Activated CD8-positive, alpha-beta T cell treated with anti-CD3 and anti-CD28 coated beads for 36 hours (primary cell): ENCODE measurements at regions not wholly inside any gene's neighbourhood (a gene's known extent, or its start where the extent isn't known, plus 50 kb on each side); places are given as distances from the start of the nearest gene placed in this dataset.
"Not testable (repeated sequence)": the region's sequence is repeated elsewhere in the genome, so short reads cannot be mapped to it uniquely, and the experiment has no call there.

Experiments
- ATAC-seq: fragments of 200-7000 bp; cut with Tn5 transposase; one replicate; pipeline ENCODE4 v1.10.0; 2021; ENCODE audit warnings: mild to moderate bottlenecking, moderate library complexity
- CTCF ChIA-PET: fragments of 350-600 bp; sonication (Branson Sonifier 250); formaldehyde crosslinking; loops from one replicate; lab custom pipeline; 2021; ENCODE audit warnings: antibody characterized with exemption; lab: Charles Lee
- POLR2A ChIA-PET: fragments of 350-600 bp; sonication (Branson Sonifier 250); formaldehyde crosslinking; loops from one replicate; lab custom pipeline; 2021; ENCODE audit warnings: antibody characterized with exemption; lab: Charles Lee
- DNase-seq: peaks from one replicate; pipeline ENCODE4 v3.0.0-alpha.2; 2020
- H3K27ac Mint-ChIP-seq: one replicate; pipeline ENCODE4 v1.8.0; 2021; ENCODE audit warnings: mild to moderate bottlenecking, mixed read lengths
- H3K27me3 Mint-ChIP-seq: one replicate; pipeline ENCODE4 v1.8.0; 2021; ENCODE audit warnings: mixed read lengths
- H3K36me3 Mint-ChIP-seq: one replicate; pipeline ENCODE4 v1.8.0; 2021; ENCODE audit warnings: low read depth, mixed read lengths
- H3K4me1 Mint-ChIP-seq: one replicate; pipeline ENCODE4 v1.8.0; 2021; ENCODE audit warnings: low read depth, mixed read lengths
- H3K4me3 Mint-ChIP-seq: one replicate; pipeline ENCODE4 v1.8.0; 2021; ENCODE audit warnings: mild to moderate bottlenecking, moderate library complexity, mixed read lengths
- H3K9me3 Mint-ChIP-seq: one replicate; pipeline ENCODE4 v1.8.0; 2021; ENCODE audit warnings: mixed read lengths
- intact Hi-C: fragments of 100-400 bp; cut with micrococcal nuclease; formaldehyde crosslinking; loops from one replicate; pipeline ENCODE4 v1.10.0; 2022
- TF ChIP-seq, protein P1 (sequence below): fragments of 200-600 bp; IDR thresholded peaks from one replicate; pipeline ENCODE4 v1.8.0; 2022; ENCODE audit warnings: antibody characterized with exemption, mild to moderate bottlenecking

GRCh38 chr7:119271147-119271779 lies 1001.7 kb upstream of the KCND2 start:
- Mint-ChIP-seq H3K4me1 (no peaks in the 10 kb centered on the region), H3K27me3 (no peaks in the 10 kb centered on the region), H3K4me3 (no peak overlapping the region), H3K27ac (no peak overlapping the region), H3K36me3 (no peaks in the 10 kb centered on the region), H3K9me3 (peaks cover 2% of the 10 kb centered on the region)
- ChIA-PET POLR2A (no interaction called here), CTCF (interaction anchor here (0.6 kb wide), 1 partner anchor 21 kb away, joined by 3 read pairs; no protein-coding TSS in a partner anchor)
- intact Hi-C loops = no loop called here
- no peak for DNase-seq
- no peak for ATAC-seq
- TF ChIP-seq, protein P1, sequence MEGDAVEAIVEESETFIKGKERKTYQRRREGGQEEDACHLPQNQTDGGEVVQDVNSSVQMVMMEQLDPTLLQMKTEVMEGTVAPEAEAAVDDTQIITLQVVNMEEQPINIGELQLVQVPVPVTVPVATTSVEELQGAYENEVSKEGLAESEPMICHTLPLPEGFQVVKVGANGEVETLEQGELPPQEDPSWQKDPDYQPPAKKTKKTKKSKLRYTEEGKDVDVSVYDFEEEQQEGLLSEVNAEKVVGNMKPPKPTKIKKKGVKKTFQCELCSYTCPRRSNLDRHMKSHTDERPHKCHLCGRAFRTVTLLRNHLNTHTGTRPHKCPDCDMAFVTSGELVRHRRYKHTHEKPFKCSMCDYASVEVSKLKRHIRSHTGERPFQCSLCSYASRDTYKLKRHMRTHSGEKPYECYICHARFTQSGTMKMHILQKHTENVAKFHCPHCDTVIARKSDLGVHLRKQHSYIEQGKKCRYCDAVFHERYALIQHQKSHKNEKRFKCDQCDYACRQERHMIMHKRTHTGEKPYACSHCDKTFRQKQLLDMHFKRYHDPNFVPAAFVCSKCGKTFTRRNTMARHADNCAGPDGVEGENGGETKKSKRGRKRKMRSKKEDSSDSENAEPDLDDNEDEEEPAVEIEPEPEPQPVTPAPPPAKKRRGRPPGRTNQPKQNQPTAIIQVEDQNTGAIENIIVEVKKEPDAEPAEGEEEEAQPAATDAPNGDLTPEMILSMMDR = no peak

DNA sequence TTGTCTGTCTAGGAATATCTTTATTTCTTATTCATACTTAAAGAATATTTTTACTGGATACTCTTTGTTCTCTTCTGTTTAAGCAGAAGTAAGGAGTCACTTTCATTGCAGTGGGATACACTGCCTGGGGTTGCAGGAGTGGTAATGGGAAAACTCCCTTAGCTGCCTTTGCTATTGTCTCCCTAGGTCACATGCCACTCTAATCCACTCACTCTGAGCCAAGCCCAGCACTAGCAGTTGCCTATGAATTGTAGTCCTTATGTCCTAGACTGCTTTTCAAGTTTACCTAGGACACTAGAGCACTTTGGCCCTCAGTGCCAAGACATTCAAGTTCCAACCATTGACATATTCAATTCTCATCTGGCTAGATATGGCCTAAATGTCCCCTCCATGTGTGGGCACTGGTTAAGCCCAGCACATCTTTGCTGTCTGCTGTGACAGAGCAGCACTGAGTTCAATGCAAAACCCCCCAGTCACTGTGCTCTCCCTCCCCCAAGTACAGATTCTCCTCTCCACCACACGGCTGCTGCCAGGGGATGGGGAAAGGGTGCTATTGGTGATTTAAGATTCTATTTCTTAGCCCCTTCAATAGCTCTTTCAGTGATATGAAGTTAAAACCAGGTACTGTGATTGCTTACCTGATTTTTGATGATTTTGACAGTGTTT lies 991.7 kb upstream of the KCND2 start:
- no peaks in the 10 kb centered on the region for H3K4me1 Mint-ChIP-seq
- intact Hi-C loops = no loop called here

DNA sequence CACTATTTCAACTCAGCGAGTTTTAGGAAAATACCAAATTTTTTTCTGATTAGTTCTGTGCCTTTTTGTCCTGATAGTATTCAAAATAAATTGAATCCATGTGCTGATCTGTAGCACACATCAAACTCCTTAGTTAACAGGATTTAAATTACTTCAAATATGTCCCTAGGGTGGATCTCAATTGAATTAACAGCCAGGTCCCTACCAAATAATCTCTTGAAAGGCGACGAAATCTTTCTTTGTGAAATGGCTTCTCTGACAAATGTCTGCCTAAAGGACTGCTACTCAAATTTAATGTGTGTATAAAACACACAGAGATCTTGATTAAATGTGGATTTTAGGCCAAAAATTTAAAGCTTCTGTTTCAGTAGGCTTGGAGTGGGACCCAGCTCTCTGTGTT lies 989.6 kb upstream of the KCND2 start:
- no peak for DNase-seq
- ChIA-PET POLR2A (no interaction called here), CTCF (no interaction called here)
- no peak for ATAC-seq
- Mint-ChIP-seq H3K4me3 (no peak overlapping the region), H3K27me3 (no peaks in the 10 kb centered on the region), H3K27ac (no peak overlapping the region), H3K9me3 (no peaks in the 10 kb centered on the region), H3K4me1 (no peaks in the 10 kb centered on the region), H3K36me3 (no peaks in the 10 kb centered on the region)
- TF ChIP-seq, protein P1 = no peak
- intact Hi-C loops = no loop called here

More for the DNA sequence above, 991.7 kb upstream of the KCND2 start:
- TF ChIP-seq, protein P1 = no peak
- Mint-ChIP-seq H3K27me3 (no peaks in the 10 kb centered on the region), H3K27ac (no peak overlapping the region), H3K36me3 (no peaks in the 10 kb centered on the region), H3K9me3 (peaks cover 3% of the 10 kb centered on the region), H3K4me3 (no peak overlapping the region)
- DNase-seq = no peak
- ChIA-PET CTCF (no interaction called here), POLR2A (no interaction called here)
- no peak for ATAC-seq

GRCh38 chr7:119288416-119288815 lies 984.6 kb upstream of the KCND2 start:
- no peak overlapping the region for H3K4me3 Mint-ChIP-seq
- no peaks in the 10 kb centered on the region for H3K27me3 Mint-ChIP-seq
- ChIA-PET CTCF (no interaction called here), POLR2A (no interaction called here)
- H3K9me3 Mint-ChIP-seq = peaks cover 5% of the 10 kb centered on the region
- no peaks in the 10 kb centered on the region for H3K4me1 Mint-ChIP-seq
- no peaks in the 10 kb centered on the region for H3K36me3 Mint-ChIP-seq
- no peak for DNase-seq
- TF ChIP-seq, protein P1 = no peak
- intact Hi-C loops = no loop called here
- H3K27ac Mint-ChIP-seq = no peak overlapping the region
- no peak for ATAC-seq

GRCh38 chr7:119300341-119300740 lies 972.6 kb upstream of the KCND2 start:
- DNase-seq, H3K9me3 Mint-ChIP-seq, H3K4me1 Mint-ChIP-seq, H3K27ac Mint-ChIP-seq, ATAC-seq, CTCF ChIA-PET, H3K36me3 Mint-ChIP-seq, intact Hi-C loops, H3K4me3 Mint-ChIP-seq, H3K27me3 Mint-ChIP-seq, POLR2A ChIA-PET: not testable (repeated sequence)
